ENCODE measurements at regions not wholly inside any gene's neighbourhood (a gene's known extent, or its start where the extent isn't known, plus 50 kb on each side); places are given as distances from the start of the nearest gene placed in this dataset.

DNA sequence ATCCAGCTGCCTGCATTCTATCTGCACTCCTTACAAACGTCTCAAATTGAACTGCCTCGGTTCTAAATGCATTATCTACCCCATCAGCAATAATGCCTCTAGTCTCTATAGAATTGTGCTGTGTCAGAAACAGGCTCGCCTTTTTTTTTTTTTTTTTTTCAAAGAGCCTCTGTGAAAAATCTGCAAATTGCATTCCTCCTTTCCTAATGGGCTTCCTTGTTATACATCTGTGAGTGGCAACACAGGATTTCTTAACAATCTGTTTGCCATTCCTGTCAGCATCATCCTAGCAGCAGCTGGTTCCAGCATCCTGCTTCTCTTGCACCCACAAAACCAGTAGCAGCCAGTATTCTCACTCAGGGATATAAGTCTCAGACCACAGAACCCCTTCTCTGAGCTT lies 413.5 kb upstream of the SEMA3D start:
- H3K27ac ChIP-seq, result no peak overlapping the region
- no peaks in the 10 kb centered on the region for H4K20me1 ChIP-seq (ENCODE audit: insufficient read depth)
- no peaks in the 10 kb centered on the region for H3K36me3 ChIP-seq (ENCODE audit: insufficient read depth)
- H3K79me2 ChIP-seq (ENCODE audit: insufficient read depth, low read depth), result no peaks in the 10 kb centered on the region
- H3K4me1 ChIP-seq (ENCODE audit: low read depth, poor library complexity, severe bottlenecking), result no peaks in the 10 kb centered on the region
- no peak overlapping the region for H2AFZ ChIP-seq (ENCODE audit: low read depth)
- no peak overlapping the region for H3K9ac ChIP-seq
- no peaks in the 10 kb centered on the region for H3K27me3 ChIP-seq (ENCODE audit: insufficient read depth, low read depth)
- TF ChIP-seq CTCF (conservative IDR thresholded peaks at IDR 0.05; ENCODE audit: low read depth, low read length), result no peak
- H3K4me2 ChIP-seq, result no peak overlapping the region
- H3K4me3 ChIP-seq (IDR thresholded peaks at IDR 0.05; ENCODE audit: insufficient read depth, low read depth, low read length), result no peak overlapping the region

DNA sequence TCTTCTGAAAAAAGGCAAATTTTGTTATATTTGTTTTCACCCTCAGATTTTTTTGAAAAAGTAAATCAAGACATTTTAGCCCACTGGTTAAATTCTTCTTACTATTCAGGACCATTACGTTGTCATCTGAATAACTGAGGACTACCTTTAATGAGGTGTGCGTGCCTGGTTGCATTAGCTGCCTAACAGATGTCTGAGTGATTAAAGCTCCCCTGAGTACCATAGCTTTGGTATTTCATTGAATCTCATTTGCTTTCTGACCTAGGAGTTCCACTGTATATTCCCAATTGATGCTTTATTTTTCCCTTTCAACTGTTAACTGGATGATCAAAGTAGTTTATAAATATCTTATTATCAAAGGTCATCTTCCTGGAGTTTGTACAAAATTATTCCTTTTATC lies 410.0 kb upstream of the SEMA3D start:
- no peaks in the 10 kb centered on the region for H3K79me2 ChIP-seq (ENCODE audit: insufficient read depth, low read depth)
- H3K4me1 ChIP-seq (ENCODE audit: low read depth, poor library complexity, severe bottlenecking), result no peaks in the 10 kb centered on the region
- no peak overlapping the region for H3K27ac ChIP-seq
- no peaks in the 10 kb centered on the region for H3K36me3 ChIP-seq (ENCODE audit: insufficient read depth)
- H2AFZ ChIP-seq (ENCODE audit: low read depth), result no peak overlapping the region
- H4K20me1 ChIP-seq (ENCODE audit: insufficient read depth), result no peaks in the 10 kb centered on the region
- no peak for TF ChIP-seq CTCF (conservative IDR thresholded peaks at IDR 0.05; ENCODE audit: low read depth, low read length)
- H3K4me2 ChIP-seq, result no peak overlapping the region
- H3K27me3 ChIP-seq (ENCODE audit: insufficient read depth, low read depth), result no peaks in the 10 kb centered on the region
- no peak overlapping the region for H3K9ac ChIP-seq
- H3K4me3 ChIP-seq (IDR thresholded peaks at IDR 0.05; ENCODE audit: insufficient read depth, low read depth, low read length), result no peak overlapping the region

DNA sequence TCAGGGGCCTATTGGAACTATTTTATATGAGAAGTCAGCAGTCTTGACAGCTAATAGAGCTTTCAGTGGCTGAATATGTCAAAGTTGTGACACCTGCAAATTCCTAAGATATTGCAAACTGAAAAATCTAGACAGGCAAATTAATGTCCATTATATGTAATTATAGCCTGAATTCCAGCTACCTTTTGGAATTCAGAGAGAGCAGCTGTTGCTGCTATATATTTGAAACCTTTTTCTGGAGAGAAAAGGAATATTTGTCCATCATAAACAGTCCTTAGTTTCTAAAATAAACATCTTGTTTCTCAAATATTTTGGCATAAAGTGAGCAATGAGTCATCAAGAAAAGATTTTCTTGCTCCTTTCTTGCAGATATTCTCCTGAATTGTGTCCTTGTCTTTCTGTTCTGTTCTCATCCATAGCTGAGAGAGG lies 408.9 kb upstream of the SEMA3D start:
- H3K9ac ChIP-seq, result no peak overlapping the region
- no peak overlapping the region for H2AFZ ChIP-seq (ENCODE audit: low read depth)
- TF ChIP-seq CTCF (conservative IDR thresholded peaks at IDR 0.05; ENCODE audit: low read depth, low read length), result no peak

GRCh38 chr7:85593355-85593754 lies 406.5 kb upstream of the SEMA3D start:
- Histone ChIP-seq H3K9ac (no peak overlapping the region), H3K27me3 (ENCODE audit: insufficient read depth, low read depth) (no peaks in the 10 kb centered on the region), H2AFZ (ENCODE audit: low read depth) (no peak overlapping the region), H3K36me3 (ENCODE audit: insufficient read depth) (no peaks in the 10 kb centered on the region), H3K4me1 (ENCODE audit: low read depth, poor library complexity, severe bottlenecking) (no peaks in the 10 kb centered on the region), H3K4me3 (IDR thresholded peaks at IDR 0.05; ENCODE audit: insufficient read depth, low read depth, low read length) (no peak overlapping the region), H3K27ac (no peak overlapping the region), H4K20me1 (ENCODE audit: insufficient read depth) (no peaks in the 10 kb centered on the region), H3K4me2 (no peak overlapping the region), H3K79me2 (ENCODE audit: insufficient read depth, low read depth) (no peaks in the 10 kb centered on the region)
- no peak for TF ChIP-seq CTCF (conservative IDR thresholded peaks at IDR 0.05; ENCODE audit: low read depth, low read length)

More for the DNA sequence above, 408.9 kb upstream of the SEMA3D start:
- no peaks in the 10 kb centered on the region for H3K27me3 ChIP-seq (ENCODE audit: insufficient read depth, low read depth)
- H4K20me1 ChIP-seq (ENCODE audit: insufficient read depth), result no peaks in the 10 kb centered on the region
- H3K4me3 ChIP-seq (IDR thresholded peaks at IDR 0.05; ENCODE audit: insufficient read depth, low read depth, low read length), result no peak overlapping the region
- H3K4me2 ChIP-seq, result no peak overlapping the region
- no peaks in the 10 kb centered on the region for H3K4me1 ChIP-seq (ENCODE audit: low read depth, poor library complexity, severe bottlenecking)
- no peaks in the 10 kb centered on the region for H3K79me2 ChIP-seq (ENCODE audit: insufficient read depth, low read depth)
- H3K27ac ChIP-seq, result no peak overlapping the region
- H3K36me3 ChIP-seq (ENCODE audit: insufficient read depth), result no peaks in the 10 kb centered on the region
